ENCODE measurements at regions not wholly inside any gene's neighbourhood (a gene's known extent, or its start where the extent isn't known, plus 50 kb on each side); places are given as distances from the start of the nearest gene placed in this dataset.

DNA sequence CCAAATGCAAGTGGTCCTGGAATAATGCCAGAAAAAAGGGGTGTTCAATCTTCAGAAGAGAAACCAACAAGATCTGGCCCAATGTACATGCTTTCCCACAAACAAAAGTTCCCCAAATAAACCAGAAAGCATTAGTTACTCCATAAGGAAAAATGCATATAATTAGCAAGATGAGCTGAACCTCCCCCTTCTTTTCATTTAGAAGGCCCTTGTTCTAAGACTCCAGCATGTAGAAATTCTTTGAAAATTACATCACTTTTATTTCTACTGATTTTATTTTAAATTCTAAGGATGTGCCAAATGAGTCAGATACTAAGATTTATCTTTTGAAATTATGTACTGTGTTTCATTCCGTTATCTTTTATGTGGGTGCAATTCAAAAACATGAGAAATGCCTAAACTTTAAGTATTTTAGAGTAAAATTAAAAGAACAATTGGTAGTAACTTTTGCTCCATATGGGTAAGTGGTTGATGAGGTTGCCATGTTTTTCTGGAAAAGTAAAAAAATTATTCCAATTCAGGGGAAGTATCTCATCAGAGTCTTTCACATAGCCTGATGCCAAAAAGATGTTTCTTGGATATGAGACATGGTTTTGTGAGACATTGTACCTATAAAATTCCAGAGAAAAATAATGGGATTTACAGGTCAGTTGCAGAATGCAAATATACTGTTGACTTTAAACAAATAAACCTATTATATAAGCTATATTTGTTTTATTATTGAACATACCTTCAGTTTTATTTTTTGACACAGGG, 106.5 kb upstream of the CCDC112 start:
- DNase-seq (ENCODE audit: low read depth in 2 of 2) = no peak

- no peak for DNase-seq (ENCODE audit: low read depth in 2 of 2)
Observed at GRCh38 chr5:115402092-115402491, 105.6 kb upstream of the CCDC112 start.

- no peak for DNase-seq (ENCODE audit: low read depth in 2 of 2)
Observed at GRCh38 chr5:115398719-115399118, 102.3 kb upstream of the CCDC112 start.

DNA sequence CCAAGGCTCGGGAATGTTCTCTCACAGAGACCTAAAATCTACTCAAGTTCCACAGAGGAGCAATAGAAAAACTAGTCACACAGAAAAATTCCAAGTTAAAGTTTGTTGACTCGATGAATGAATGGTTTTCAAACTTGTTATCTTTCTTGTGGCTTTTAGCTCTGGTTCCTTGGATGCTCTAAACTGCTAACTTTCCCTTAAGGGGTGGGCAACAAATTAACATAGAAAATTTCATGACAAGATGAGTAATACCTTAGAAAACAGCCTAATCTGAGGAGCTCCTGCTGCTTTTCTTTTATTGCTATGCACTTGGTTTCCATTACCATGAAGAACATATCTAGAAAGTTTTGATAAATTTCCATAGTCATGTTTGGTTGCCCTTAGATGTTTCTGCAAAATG, 100.2 kb upstream of the CCDC112 start:
- no peak for DNase-seq (ENCODE audit: low read depth in 2 of 2)

DNA sequence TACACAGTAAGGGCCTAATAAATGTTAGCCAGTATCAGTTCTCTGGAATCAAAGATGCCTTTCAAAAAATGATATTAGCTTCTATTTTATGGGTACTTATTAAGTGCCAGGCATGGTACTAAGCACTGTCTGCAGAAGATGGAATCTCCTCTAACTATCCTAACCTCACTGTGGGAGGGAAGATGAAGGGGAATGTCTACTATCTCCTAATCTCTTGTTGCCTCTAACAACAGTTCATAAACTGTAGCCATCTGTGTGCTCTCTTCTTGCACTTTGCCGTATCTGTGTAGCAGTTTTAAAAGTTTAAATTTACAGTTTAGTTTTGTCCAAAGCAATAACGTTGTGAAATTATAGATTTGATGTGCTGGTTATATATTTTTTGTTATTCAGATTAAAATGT, 99.6 kb upstream of the CCDC112 start:
- DNase-seq (ENCODE audit: low read depth in 2 of 2) = no peak

DNA sequence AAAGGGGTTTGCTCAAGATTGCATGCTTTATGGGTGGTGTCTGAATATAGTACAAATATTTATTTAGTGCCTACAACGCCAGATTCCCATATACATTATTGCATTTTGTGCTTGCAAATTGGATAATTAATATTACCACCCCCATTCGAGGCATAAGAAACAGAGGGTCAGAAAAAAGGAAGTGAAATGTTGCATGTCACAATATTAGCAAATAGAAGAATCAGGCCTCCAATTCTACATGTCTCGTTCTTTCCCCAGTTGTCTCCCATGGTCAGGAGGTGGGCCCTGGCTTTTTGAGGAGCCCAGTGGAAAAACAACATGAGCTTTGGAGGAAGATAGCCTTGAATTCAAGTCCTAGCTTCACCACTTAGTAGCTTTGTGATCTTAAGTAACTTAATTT, 98.1 kb upstream of the CCDC112 start:
- no peak for DNase-seq (ENCODE audit: low read depth in 2 of 2)

DNA sequence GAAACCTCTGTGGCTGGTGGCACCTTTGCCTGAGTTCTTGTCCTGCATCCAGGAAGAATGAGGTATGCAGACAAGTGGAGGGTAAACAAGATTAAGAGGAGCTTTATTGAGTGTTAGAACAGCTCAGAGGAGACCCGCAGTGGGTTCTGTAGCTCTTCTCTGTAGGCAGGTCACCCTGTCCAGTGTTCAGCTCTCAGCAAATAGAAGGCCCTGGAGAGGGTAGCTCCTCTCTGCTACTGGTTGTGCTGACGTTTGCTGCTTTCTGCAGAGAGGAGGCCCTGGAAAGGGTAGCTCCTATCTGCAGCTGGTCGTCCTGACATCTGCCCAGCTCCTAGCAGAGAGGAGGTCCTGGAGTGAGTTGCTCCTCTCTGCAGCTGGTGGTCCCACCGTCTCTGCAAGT, 96.8 kb upstream of the CCDC112 start:
- no peak for DNase-seq (ENCODE audit: low read depth in 2 of 2)

GRCh38 chr5:115392611-115393010, 96.2 kb upstream of the CCDC112 start:
- DNase-seq (ENCODE audit: low read depth in 2 of 2) = no peak

DNA sequence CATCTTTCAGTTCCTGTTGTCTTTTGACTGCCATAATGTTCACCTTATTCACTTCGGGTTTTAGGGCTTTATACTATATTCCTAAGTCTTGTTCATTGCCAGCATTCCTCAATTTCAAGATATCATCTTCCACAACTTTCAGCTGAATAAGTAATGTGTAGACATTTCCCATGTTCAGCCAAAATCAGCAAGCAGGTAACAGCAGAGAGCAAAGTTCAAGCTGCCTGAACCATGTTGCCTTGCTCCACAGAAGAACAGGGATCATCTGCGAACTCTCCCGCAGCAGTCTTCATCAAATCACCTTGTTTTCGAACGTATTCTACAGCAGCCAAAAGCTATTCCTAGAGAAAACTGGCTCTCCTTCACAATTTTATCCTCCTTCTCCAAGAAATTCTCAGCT, 95.3 kb upstream of the CCDC112 start:
- DNase-seq (ENCODE audit: low read depth in 2 of 2) = no peak

GRCh38 chr5:115389799-115390382, 93.4 kb upstream of the CCDC112 start:
- DNase-seq (ENCODE audit: low read depth in 2 of 2) = no peak

GRCh38 chr5:115389034-115389798, 92.8 kb upstream of the CCDC112 start:
- DNase-seq (ENCODE audit: low read depth in 2 of 2) = no peak

DNA sequence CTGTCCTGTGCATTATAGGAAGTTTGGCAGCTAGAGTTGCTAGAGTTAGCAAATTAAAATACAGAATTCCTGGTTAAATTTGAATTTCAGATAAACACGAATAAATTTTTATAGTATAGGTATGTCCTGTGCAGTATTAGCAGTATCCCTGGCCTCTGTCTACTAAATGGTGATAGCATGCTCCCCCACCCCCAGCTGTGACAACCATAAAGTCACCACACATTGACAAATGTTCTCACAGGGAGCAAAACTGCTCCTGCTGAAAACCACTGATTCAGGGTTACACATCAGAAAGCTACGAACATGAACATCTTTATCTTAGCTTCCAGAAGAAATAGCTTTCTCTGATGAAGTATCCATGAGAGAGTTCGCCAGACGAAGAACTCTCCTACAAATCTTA, 91.8 kb upstream of the CCDC112 start:
- no peak for DNase-seq (ENCODE audit: low read depth in 2 of 2)

GRCh38 chr5:115387816-115388215, 91.4 kb upstream of the CCDC112 start:
- DNase-seq (ENCODE audit: low read depth in 2 of 2) = no peak

GRCh38 chr5:115386657-115387056, 90.2 kb upstream of the CCDC112 start:
- no peak for DNase-seq (ENCODE audit: low read depth in 2 of 2)

DNA sequence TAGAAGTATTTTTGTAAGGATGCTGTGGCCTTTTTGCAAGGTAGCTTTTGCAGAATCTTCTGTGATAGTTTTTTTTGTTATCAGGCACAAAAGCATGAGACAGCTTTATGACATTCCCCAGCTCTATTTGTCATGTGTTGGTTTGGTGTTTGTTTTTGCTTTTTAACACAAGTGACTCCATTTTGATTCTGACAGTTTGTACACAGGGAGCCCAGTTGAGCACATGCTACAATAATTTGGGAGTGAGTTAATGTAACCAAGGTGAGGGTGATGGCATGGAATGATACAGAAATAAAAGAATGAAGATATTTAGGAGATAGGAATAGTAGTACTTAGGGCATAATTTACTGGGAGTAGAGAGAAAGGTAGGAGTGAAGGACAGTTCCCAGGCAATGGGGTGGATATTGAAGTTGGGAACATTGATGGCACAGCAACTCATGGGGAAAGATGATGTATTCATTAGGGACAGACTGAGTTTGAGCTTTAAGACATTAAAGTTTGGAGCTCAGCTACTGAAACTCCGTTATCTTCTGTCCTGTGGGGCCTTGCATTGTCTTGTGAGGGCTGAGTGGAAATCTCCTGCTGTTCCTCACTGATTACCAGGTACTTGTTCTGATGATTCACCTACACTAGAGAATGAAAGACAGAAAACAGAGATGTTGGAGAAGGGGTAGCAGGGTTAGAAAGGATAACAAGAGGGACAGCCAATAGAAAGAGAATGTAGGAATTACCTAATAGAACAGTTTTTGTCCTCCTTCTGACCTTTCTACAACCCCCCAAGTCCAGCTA, 88.3 kb upstream of the CCDC112 start:
- no peak for DNase-seq (ENCODE audit: low read depth in 2 of 2)

DNA sequence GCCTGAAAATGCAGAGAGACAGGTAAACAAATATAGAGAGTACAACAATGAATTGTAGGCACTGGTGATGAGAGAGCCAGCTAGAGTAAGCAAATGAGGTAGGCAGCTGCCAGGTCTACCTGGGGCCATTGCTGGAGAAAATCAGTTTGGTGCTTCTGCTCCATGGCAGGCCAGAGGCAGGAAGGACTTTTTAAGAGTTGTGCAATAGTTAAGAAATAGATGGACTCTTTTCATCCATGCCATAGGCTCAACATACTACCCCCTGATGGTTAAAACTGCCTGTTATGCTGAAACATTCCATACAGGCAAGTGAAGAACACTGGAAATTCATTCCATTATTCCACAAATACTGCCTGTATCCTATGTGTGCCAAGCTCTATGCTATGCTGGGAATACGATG, 86.5 kb upstream of the CCDC112 start:
- no peak for DNase-seq (ENCODE audit: low read depth in 2 of 2)

DNA sequence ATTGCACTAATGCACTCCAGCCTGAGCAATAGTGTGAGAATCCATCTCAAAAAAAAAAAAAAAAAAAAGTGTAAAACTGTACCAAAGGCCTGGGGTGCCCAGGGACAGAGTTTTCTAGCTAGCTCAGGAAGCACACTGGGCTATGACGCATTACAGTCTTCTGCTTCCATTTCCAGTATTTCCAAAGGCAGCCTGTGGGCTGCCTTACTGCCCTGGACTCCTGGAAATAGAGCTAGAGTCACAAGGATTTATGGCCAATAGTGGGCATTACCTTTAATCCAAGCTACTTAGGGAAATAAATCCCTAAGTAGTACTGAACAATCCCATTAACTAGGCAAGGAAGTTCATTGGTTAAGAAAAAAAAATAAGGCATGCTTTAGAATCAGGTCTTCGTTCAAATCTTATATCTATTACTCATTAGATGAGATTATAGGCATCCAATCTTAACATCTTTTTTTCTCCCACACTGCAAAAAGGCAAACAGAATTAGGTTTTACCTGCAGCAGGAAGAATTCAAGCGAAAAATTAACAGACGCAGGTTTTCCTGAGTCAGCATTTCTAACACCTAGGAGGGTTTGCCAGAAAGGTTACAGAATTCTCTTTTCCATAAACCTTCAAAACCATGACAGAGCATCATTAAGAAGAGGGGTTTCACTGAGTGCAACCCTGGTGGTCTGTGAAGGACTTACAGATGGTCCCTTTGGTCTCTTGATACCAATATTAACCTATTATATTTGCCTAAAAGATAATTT, 85.6 kb upstream of the CCDC112 start:
- no peak for DNase-seq (ENCODE audit: low read depth in 2 of 2)

- DNase-seq (ENCODE audit: low read depth in 2 of 2) = no peak
Observed at GRCh38 chr5:115379622-115380344, 83.3 kb upstream of the CCDC112 start.

GRCh38 chr5:115378754-115379153, 82.3 kb upstream of the CCDC112 start:
- no peak for DNase-seq (ENCODE audit: low read depth in 2 of 2)

- DNase-seq (ENCODE audit: low read depth in 2 of 2) = no peak
Observed at GRCh38 chr5:115377468-115378217, 81.2 kb upstream of the CCDC112 start.

Measured in stimulated activated CD4-positive, alpha-beta T cell treated with anti-CD3 and anti-CD28 coated beads, Interleukin-4, amount 100 ng/mL, for 48 hours (primary cell).